GM10266 (cell line): ENCODE measurements at regions not wholly inside any gene's neighbourhood (a gene's known extent, or its start where the extent isn't known, plus 50 kb on each side); places are given as distances from the start of the nearest gene placed in this dataset.

Source experiments
- DNase-seq: peaks from one replicate; pipeline ENCODE4 v3.0.0; 2012; ENCODE audit errors: extremely low spot score
- TF ChIP-seq, protein P1 (sequence below): IDR thresholded peaks from 2 replicates; pipeline ENCODE4 v1.5.1; 2012; ENCODE audit warnings: mild to moderate bottlenecking, low read depth; ENCODE audit not compliant: control insufficient read depth, insufficient read depth; ENCODE audit errors: missing control alignments

DNA sequence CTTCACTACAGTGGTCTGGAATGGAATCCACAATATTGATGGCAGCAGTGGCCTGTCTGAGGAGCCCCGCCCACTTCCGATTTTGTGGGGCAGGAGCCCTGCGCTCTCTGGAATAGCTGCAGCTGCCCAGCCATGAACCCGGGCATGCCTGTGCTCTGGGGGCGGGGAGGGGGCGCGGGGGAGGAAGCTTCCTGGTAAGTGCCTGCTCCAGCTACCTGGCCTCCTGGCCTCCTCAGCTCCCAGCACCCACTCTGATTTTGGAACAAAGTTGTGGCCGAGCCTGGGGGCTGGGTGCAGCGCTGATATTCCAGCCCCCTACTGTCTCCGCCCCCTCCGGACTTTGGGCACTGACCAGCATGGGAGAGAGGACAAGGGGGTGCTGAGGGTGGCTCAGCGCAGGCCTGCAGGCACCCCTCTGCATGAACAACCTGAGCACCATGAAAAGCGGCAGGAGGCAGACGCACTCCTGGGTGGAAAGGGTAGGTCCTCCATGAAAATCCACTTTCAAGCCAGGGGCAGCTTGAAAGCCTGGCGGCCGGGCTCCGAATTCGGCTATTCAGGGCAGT, 972.7 kb upstream of the AGA start:
- DNase-seq: no peak
- TF ChIP-seq, protein P1, sequence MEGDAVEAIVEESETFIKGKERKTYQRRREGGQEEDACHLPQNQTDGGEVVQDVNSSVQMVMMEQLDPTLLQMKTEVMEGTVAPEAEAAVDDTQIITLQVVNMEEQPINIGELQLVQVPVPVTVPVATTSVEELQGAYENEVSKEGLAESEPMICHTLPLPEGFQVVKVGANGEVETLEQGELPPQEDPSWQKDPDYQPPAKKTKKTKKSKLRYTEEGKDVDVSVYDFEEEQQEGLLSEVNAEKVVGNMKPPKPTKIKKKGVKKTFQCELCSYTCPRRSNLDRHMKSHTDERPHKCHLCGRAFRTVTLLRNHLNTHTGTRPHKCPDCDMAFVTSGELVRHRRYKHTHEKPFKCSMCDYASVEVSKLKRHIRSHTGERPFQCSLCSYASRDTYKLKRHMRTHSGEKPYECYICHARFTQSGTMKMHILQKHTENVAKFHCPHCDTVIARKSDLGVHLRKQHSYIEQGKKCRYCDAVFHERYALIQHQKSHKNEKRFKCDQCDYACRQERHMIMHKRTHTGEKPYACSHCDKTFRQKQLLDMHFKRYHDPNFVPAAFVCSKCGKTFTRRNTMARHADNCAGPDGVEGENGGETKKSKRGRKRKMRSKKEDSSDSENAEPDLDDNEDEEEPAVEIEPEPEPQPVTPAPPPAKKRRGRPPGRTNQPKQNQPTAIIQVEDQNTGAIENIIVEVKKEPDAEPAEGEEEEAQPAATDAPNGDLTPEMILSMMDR: no peak

DNA sequence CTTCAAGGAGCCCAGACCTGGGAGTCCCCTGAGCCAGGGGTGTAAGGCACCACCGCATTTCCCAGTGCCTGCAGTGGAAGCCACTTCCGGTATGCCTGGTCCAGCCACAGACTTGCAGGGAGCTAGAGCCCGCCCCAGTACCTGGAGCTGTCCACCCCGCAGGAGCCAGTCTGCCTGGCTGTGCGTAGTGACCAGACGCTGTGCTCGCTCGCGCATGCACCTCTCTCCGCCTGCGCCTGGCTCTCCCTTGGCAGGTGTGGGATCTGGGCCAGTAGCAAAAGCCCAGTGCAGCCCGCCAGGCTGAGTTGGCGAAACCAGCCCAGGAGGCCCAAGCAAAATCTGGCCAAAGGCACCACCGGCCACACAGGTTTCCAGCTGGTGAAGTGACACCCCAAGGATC, 973.7 kb upstream of the AGA start:
- DNase-seq: no peak
- TF ChIP-seq, protein P1: no peak

DNA sequence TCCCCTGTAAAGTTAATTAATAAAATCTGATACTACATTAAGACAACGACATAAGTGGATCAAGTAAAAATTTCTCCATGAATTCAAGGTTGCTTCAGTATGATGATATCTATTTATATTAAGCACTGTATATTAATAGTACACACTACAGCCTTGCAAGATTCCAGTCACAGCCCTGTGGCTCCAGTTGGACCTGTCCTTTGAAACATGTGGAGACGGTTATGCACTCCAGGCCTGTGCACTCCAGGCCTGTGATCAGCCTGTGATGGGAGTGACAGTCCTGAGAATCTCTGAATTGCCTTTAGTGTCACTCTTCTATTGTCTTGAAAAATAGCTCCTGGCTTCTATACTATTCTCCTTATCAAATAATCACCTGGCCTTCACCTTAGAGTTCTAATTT, 981.1 kb upstream of the AGA start:
- DNase-seq: no peak
- TF ChIP-seq, protein P1: no peak

DNA sequence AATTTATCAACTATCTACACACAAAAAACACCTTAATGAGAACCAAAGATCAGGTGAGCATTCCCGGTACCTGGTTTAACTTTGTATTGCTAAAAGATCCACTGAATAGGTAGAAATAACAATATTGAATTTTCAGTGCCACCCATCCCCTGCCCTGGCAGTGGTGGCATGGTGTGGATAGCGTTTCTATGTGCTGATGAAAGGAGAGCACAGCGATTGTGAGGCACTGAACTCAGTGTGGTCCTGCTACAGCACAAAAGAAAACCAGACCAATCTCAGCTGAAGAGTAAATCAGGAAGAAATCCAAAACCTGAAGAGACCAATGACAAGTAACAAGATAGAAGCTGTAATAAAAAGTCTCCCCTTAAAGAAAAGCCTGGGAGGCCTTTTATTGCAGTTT, 984.6 kb upstream of the AGA start:
- TF ChIP-seq, protein P1: no peak
- DNase-seq: no peak

DNA sequence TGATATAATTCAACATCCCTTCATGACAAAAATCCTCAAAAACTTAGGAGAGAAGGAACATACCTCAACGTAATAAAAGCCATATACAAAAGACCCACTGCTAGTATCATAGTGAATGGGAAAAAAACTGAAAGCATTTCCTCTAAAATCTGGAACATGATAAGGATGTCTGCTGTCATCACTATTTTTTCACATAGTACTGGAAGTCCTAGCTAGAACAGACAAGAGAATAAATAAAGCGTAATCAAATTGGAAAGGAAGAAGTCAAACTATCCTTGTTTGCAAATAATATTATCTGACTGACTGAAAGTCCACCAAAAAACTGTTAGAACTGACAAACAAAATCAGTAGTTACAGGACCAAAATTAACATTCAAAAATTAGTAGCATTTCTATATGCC, 985.4 kb upstream of the AGA start:
- TF ChIP-seq, protein P1: no peak

DNA sequence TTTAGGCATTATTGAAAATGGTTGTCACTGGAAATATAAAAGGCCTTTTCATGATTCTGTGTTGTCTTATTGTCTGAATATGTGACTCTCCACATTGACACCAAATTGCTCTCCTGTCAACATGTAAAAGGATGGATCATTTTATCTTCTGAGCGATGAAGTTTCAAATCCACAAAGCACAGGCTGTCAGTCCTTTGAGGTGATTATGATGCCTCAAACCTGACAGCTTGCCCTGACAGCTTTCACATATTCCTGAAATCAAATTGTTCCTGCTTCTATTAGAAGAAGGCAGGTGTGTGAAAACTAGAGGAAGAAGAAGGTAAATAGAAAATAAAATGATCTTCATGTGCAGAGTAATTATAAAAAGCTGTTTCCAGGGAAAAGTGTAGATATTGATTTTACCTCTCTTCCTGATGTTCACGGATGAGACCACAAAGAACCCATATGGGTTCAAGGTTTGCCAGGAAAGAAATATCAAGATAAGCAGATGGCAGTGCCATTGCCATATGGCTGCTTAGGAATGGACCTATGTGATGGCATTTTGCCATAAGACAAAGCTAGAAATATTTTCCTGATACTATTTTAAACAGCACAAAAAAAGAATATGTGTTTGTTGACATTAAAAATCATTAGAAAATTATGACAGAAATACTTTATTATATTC, 1006.3 kb upstream of the AGA start:
- TF ChIP-seq, protein P1: no peak
- DNase-seq: no peak

More for the DNA sequence above, 985.4 kb upstream of the AGA start:
- DNase-seq: no peak

DNA sequence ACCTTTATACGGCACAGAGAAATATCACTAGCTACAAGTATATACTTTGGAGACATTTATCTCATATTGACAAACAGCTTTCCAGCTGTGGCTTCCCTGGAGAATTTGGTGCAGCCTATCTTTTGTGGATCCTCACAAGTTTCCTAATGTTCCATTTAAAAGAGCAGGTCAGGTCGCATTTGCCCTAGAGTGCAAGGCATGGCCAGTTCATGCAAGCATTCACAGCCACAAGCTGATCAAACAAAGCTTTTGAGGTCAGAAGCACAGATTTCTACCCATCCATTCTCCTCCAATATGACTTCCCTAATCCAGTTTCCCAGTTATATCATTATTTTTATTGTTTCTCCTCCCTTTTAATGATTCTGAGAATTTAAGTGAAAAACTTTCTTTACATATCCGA, 1008.4 kb upstream of the AGA start:
- DNase-seq: no peak
- TF ChIP-seq, protein P1: no peak
